Parathyroid adenoma (tissue), 2 donors: ENCODE measurements at regions not wholly inside any gene's neighbourhood (a gene's known extent, or its start where the extent isn't known, plus 50 kb on each side); places are given as distances from the start of the nearest gene placed in this dataset.

Experiments used
- H2AFZ ChIP-seq: fragments of 300-600 bp; sonication (generic); one replicate; pipeline ENCODE4 v1.7.0; 2017; ENCODE audit warnings: antibody characterized with exemption, mild to moderate bottlenecking
- H3K27ac ChIP-seq: fragments of 300-600 bp; sonication (generic); one replicate; pipeline ENCODE4 v1.7.0; 2017
- H3K27me3 ChIP-seq: fragments of 300-600 bp; sonication (generic); one replicate; pipeline ENCODE4 v1.7.0; 2017; ENCODE audit warnings: low read length; ENCODE audit not compliant: control insufficient read depth, insufficient read depth
- H3K36me3 ChIP-seq: fragments of 300-600 bp; sonication (generic); one replicate; pipeline ENCODE4 v1.7.0; 2017; ENCODE audit warnings: low read length; ENCODE audit not compliant: control insufficient read depth, insufficient read depth
- H3K4me1 ChIP-seq: fragments of 300-600 bp; sonication (generic); one replicate; pipeline ENCODE4 v1.7.0; 2017; ENCODE audit warnings: control low read depth
- H3K4me2 ChIP-seq: fragments of 300-600 bp; sonication (generic); one replicate; pipeline ENCODE4 v1.7.0; 2017; ENCODE audit warnings: low read length
- H3K4me3 ChIP-seq: fragments of 300-600 bp; sonication (generic); one replicate; pipeline ENCODE4 v1.7.0; 2017; ENCODE audit warnings: low read depth, low read length
- H3K79me2 ChIP-seq: fragments of 300-600 bp; sonication (generic); one replicate; pipeline ENCODE4 v1.7.0; 2017; ENCODE audit warnings: control low read depth
- H3K9ac ChIP-seq: fragments of 300-600 bp; sonication (generic); one replicate; pipeline ENCODE4 v1.7.0; 2017; ENCODE audit warnings: mild to moderate bottlenecking
- H3K9me3 ChIP-seq: fragments of 300-600 bp; sonication (generic); one replicate; pipeline ENCODE4 v1.7.0; 2017; ENCODE audit warnings: low read length; ENCODE audit not compliant: control insufficient read depth
- CTCF ChIP-seq: fragments of 300-600 bp; sonication (generic); IDR thresholded peaks from one replicate; pipeline ENCODE4 v1.7.0; 2017; ENCODE audit warnings: antibody characterized with exemption, mild to moderate bottlenecking
- donor health status: primary hyperparathyroidism.

- H3K4me1 ChIP-seq, result no peaks in the 10 kb centered on the region
- H3K36me3 ChIP-seq, result no peaks in the 10 kb centered on the region
- TF ChIP-seq CTCF, result no peak
These were observed 425.9 kb upstream of the TBX3 start for GRCh38 chr12:115109863-115110262.

GRCh38 chr12:115108129-115109100 lies 424.4 kb upstream of the TBX3 start:
- Histone ChIP-seq H3K9me3 (no peaks in the 10 kb centered on the region), H3K4me2 (no peak overlapping the region), H3K79me2 (no peaks in the 10 kb centered on the region), H3K27me3 (no peaks in the 10 kb centered on the region), H3K27ac (no peak overlapping the region), H3K9ac (no peak overlapping the region), H3K4me3 (no peak overlapping the region), H2AFZ (no peak overlapping the region), H3K36me3 (no peaks in the 10 kb centered on the region), H3K4me1 (no peaks in the 10 kb centered on the region)
- no peak for TF ChIP-seq CTCF

More at GRCh38 chr12:115109863-115110262, 425.9 kb upstream of the TBX3 start:
- no peaks in the 10 kb centered on the region for H3K27me3 ChIP-seq
- H3K9ac ChIP-seq, result no peak overlapping the region
- no peak overlapping the region for H3K4me2 ChIP-seq
- no peak overlapping the region for H3K4me3 ChIP-seq
- H3K9me3 ChIP-seq, result no peaks in the 10 kb centered on the region
- no peaks in the 10 kb centered on the region for H3K79me2 ChIP-seq
- H2AFZ ChIP-seq, result no peak overlapping the region
- H3K27ac ChIP-seq, result no peak overlapping the region

- Histone ChIP-seq H3K27me3 (no peaks in the 10 kb centered on the region), H3K36me3 (no peaks in the 10 kb centered on the region), H2AFZ (no peak overlapping the region), H3K79me2 (no peaks in the 10 kb centered on the region), H3K9me3 (no peaks in the 10 kb centered on the region), H3K9ac (no peak overlapping the region), H3K4me1 (no peaks in the 10 kb centered on the region), H3K27ac (no peak overlapping the region), H3K4me3 (no peak overlapping the region), H3K4me2 (no peak overlapping the region)
- no peak for TF ChIP-seq CTCF
These were observed 420.2 kb upstream of the TBX3 start for GRCh38 chr12:115103884-115104883.

DNA sequence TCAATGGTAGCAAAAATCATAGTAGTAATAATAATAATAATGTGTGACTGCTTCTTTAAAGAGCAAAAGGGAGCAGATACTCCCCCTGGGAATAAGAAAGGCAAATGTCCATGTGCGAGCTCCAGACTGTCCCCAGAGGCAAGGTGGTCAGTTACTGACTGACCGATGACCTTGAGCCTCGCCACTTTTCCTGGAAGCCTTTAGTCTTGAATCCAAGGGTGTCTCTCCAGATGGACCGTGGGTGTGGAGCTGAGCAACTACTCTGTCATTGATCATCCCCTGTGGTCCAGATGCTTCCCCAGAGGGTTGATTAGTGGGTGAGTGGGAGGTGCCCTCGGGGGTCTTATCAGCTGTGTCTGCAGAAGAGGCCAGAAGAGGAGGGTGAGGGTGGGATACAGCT lies 418.5 kb upstream of the TBX3 start:
- Histone ChIP-seq H3K4me3 (no peak overlapping the region), H3K27me3 (no peaks in the 10 kb centered on the region), H3K9ac (no peak overlapping the region), H3K4me2 (no peak overlapping the region), H3K27ac (no peak overlapping the region), H3K79me2 (no peaks in the 10 kb centered on the region), H2AFZ (no peak overlapping the region), H3K36me3 (no peaks in the 10 kb centered on the region), H3K9me3 (no peaks in the 10 kb centered on the region), H3K4me1 (no peaks in the 10 kb centered on the region)
- no peak for TF ChIP-seq CTCF
